ENCODE measurements at regions not wholly inside any gene's neighbourhood (a gene's known extent, or its start where the extent isn't known, plus 50 kb on each side); places are given as distances from the start of the nearest gene placed in this dataset.

GRCh38 chr3:135451037-135451785 lies 514.3 kb upstream of the PPP2R3A start:
- Histone ChIP-seq H3K9me3 (no peaks in the 10 kb centered on the region), H3K27me3 (no peaks in the 10 kb centered on the region)
- DNase-seq (ENCODE audit: low spot score in 2 of 2): no peak

GRCh38 chr3:135452881-135453280 lies 512.6 kb upstream of the PPP2R3A start:
- H3K27me3 ChIP-seq: no peaks in the 10 kb centered on the region
- TF ChIP-seq CTCF (IDR thresholded peaks at IDR 0.05): no peak
- intact Hi-C loops (cut with DNase I): no loop called here
- no peak for DNase-seq (ENCODE audit: low spot score in 2 of 2)
- H3K9me3 ChIP-seq: no peaks in the 10 kb centered on the region
- H3K4me3 ChIP-seq: no peak overlapping the region
- H3K36me3 ChIP-seq: no peaks in the 10 kb centered on the region
- no peaks in the 10 kb centered on the region for H3K4me1 ChIP-seq
- H3K27ac ChIP-seq: no peak overlapping the region

More at GRCh38 chr3:135451037-135451785, 514.3 kb upstream of the PPP2R3A start:
- intact Hi-C loops (cut with DNase I): no loop called here
- Histone ChIP-seq H3K36me3 (no peaks in the 10 kb centered on the region), H3K4me3 (no peak overlapping the region), H3K4me1 (no peaks in the 10 kb centered on the region), H3K27ac (no peak overlapping the region)
- TF ChIP-seq CTCF (IDR thresholded peaks at IDR 0.05): no peak

GRCh38 chr3:135453326-135453725 lies 512.2 kb upstream of the PPP2R3A start:
- no peak for TF ChIP-seq CTCF (IDR thresholded peaks at IDR 0.05)
- intact Hi-C loops (cut with DNase I): no loop called here
- no peak overlapping the region for H3K27ac ChIP-seq
- no peaks in the 10 kb centered on the region for H3K27me3 ChIP-seq
- H3K9me3 ChIP-seq: no peaks in the 10 kb centered on the region
- H3K36me3 ChIP-seq: no peaks in the 10 kb centered on the region
- no peak for DNase-seq (ENCODE audit: low spot score in 2 of 2)
- no peaks in the 10 kb centered on the region for H3K4me1 ChIP-seq
- H3K4me3 ChIP-seq: no peak overlapping the region

- Histone ChIP-seq H3K27ac (no peak overlapping the region), H3K27me3 (no peaks in the 10 kb centered on the region), H3K4me1 (no peaks in the 10 kb centered on the region), H3K9me3 (no peaks in the 10 kb centered on the region), H3K4me3 (no peak overlapping the region), H3K36me3 (no peaks in the 10 kb centered on the region)
- TF ChIP-seq CTCF (IDR thresholded peaks at IDR 0.05): no peak
- no peak for DNase-seq (ENCODE audit: low spot score in 2 of 2)
- intact Hi-C loops (cut with DNase I): no loop called here
Observed at GRCh38 chr3:135454890-135455289, 510.6 kb upstream of the PPP2R3A start.

- DNase-seq (ENCODE audit: low spot score in 2 of 2): no peak
- Histone ChIP-seq H3K27ac (no peak overlapping the region), H3K36me3 (no peaks in the 10 kb centered on the region), H3K4me1 (no peaks in the 10 kb centered on the region), H3K4me3 (no peak overlapping the region), H3K9me3 (no peaks in the 10 kb centered on the region), H3K27me3 (no peaks in the 10 kb centered on the region)
- TF ChIP-seq CTCF (IDR thresholded peaks at IDR 0.05): no peak
- intact Hi-C loops (cut with DNase I): no loop called here
Observed at GRCh38 chr3:135456108-135456790, 509.3 kb upstream of the PPP2R3A start.

Measured in ascending aorta (tissue), 2 donors.